T follicular helper cell (primary cell): ENCODE measurements at regions not wholly inside any gene's neighbourhood (a gene's known extent, or its start where the extent isn't known, plus 50 kb on each side); places are given as distances from the start of the nearest gene placed in this dataset.
"Not testable (repeated sequence)": the region's sequence is repeated elsewhere in the genome, so short reads cannot be mapped to it uniquely, and the experiment has no call there.

Experiments used
- DNase-seq: peaks from one replicate; pipeline ENCODE4 v3.0.0-alpha.2; 2020; ENCODE audit warnings: low read depth

- DNase-seq = no peak
These were observed 354.4 kb downstream of the QKI start for GRCh38 chr6:163768905-163769304.

GRCh38 chr6:163766936-163767335 lies 352.4 kb downstream of the QKI start:
- no peak for DNase-seq

GRCh38 chr6:163765335-163765734 lies 350.8 kb downstream of the QKI start:
- no peak for DNase-seq

- no peak for DNase-seq
These were observed 350.0 kb downstream of the QKI start for GRCh38 chr6:163764565-163764964.

- no peak for DNase-seq
These were observed 347.0 kb downstream of the QKI start for GRCh38 chr6:163761481-163761880.

GRCh38 chr6:163760860-163761259 lies 346.3 kb downstream of the QKI start:
- no peak for DNase-seq

- no peak for DNase-seq
These were observed 345.0 kb downstream of the QKI start for GRCh38 chr6:163759542-163759941.

- no peak for DNase-seq
These were observed 343.0 kb downstream of the QKI start for GRCh38 chr6:163757520-163757919.

- no peak for DNase-seq
These were observed 341.6 kb downstream of the QKI start for GRCh38 chr6:163756079-163756478.

GRCh38 chr6:163754866-163755265 lies 340.3 kb downstream of the QKI start:
- no peak for DNase-seq

- DNase-seq = no peak
These were observed 338.9 kb downstream of the QKI start for GRCh38 chr6:163753430-163753829.

GRCh38 chr6:163752446-163752845 lies 337.9 kb downstream of the QKI start:
- DNase-seq = no peak

- no peak for DNase-seq
These were observed 336.6 kb downstream of the QKI start for GRCh38 chr6:163751032-163751525.

- DNase-seq = no peak
These were observed 336.0 kb downstream of the QKI start for GRCh38 chr6:163750431-163751031.

GRCh38 chr6:163748886-163749285 lies 334.4 kb downstream of the QKI start:
- DNase-seq = no peak

- no peak for DNase-seq
These were observed 333.5 kb downstream of the QKI start for GRCh38 chr6:163748036-163748435.

- not testable (repeated sequence) for DNase-seq
These were observed 332.5 kb downstream of the QKI start for GRCh38 chr6:163747058-163747457.

GRCh38 chr6:163745536-163746400 lies 331.2 kb downstream of the QKI start:
- DNase-seq = no peak

GRCh38 chr6:163744256-163744925 lies 329.9 kb downstream of the QKI start:
- no peak for DNase-seq

- no peak for DNase-seq
These were observed 329.3 kb downstream of the QKI start for GRCh38 chr6:163743796-163744195.

GRCh38 chr6:163741743-163742363 lies 327.3 kb downstream of the QKI start:
- no peak for DNase-seq

GRCh38 chr6:163741342-163741741 lies 326.8 kb downstream of the QKI start:
- DNase-seq = no peak
